GM19240 (cell line): ENCODE measurements at regions not wholly inside any gene's neighbourhood (a gene's known extent, or its start where the extent isn't known, plus 50 kb on each side); places are given as distances from the start of the nearest gene placed in this dataset.

Source experiments
- DNase-seq: peaks from one replicate; pipeline ENCODE4 v3.0.0; 2011; ENCODE audit warnings: low spot score; ENCODE audit not compliant: insufficient read length

- no peak for DNase-seq
Observed at GRCh38 chr5:100479079-100479688, 56.0 kb upstream of the FAM174A start.

- no peak for DNase-seq
Observed at GRCh38 chr5:100472091-100472490, 63.1 kb upstream of the FAM174A start.

GRCh38 chr5:100469767-100470166 lies 65.4 kb upstream of the FAM174A start:
- DNase-seq = no peak

GRCh38 chr5:100464418-100464817 lies 70.8 kb upstream of the FAM174A start:
- DNase-seq = no peak

GRCh38 chr5:100456615-100457014 lies 78.6 kb upstream of the FAM174A start:
- no peak for DNase-seq

GRCh38 chr5:100452126-100452525 lies 83.0 kb upstream of the FAM174A start:
- no peak for DNase-seq

- no peak for DNase-seq
Observed at GRCh38 chr5:100448111-100448528, 87.1 kb upstream of the FAM174A start.

- no peak for DNase-seq
Observed at GRCh38 chr5:100446879-100447430, 88.2 kb upstream of the FAM174A start.

- DNase-seq = no peak
Observed at GRCh38 chr5:100444961-100445360, 90.2 kb upstream of the FAM174A start.

- DNase-seq = no peak
Observed at GRCh38 chr5:100434815-100435214, 100.4 kb upstream of the FAM174A start.

- DNase-seq = no peak
Observed at GRCh38 chr5:100432741-100433140, 102.4 kb upstream of the FAM174A start.

GRCh38 chr5:100430268-100431195 lies 104.6 kb upstream of the FAM174A start:
- DNase-seq = no peak

- no peak for DNase-seq
Observed at GRCh38 chr5:100424787-100425186, 110.4 kb upstream of the FAM174A start.

GRCh38 chr5:100424017-100424416 lies 111.2 kb upstream of the FAM174A start:
- DNase-seq = no peak

GRCh38 chr5:100423330-100423729 lies 111.8 kb upstream of the FAM174A start:
- no peak for DNase-seq

GRCh38 chr5:100421360-100421759 lies 113.8 kb upstream of the FAM174A start:
- no peak for DNase-seq

GRCh38 chr5:100418231-100418630 lies 116.9 kb upstream of the FAM174A start:
- DNase-seq = no peak

GRCh38 chr5:100409660-100410151 lies 125.5 kb upstream of the FAM174A start:
- DNase-seq = no peak

GRCh38 chr5:100407053-100407452 lies 128.1 kb upstream of the FAM174A start:
- no peak for DNase-seq

GRCh38 chr5:100406640-100407039 lies 128.5 kb upstream of the FAM174A start:
- no peak for DNase-seq

GRCh38 chr5:100402071-100402470 lies 133.1 kb upstream of the FAM174A start:
- no peak for DNase-seq

- DNase-seq = no peak
Observed at GRCh38 chr5:100401149-100401548, 134.0 kb upstream of the FAM174A start.
